ENCODE measurements at regions not wholly inside any gene's neighbourhood (a gene's known extent, or its start where the extent isn't known, plus 50 kb on each side); places are given as distances from the start of the nearest gene placed in this dataset.

DNA sequence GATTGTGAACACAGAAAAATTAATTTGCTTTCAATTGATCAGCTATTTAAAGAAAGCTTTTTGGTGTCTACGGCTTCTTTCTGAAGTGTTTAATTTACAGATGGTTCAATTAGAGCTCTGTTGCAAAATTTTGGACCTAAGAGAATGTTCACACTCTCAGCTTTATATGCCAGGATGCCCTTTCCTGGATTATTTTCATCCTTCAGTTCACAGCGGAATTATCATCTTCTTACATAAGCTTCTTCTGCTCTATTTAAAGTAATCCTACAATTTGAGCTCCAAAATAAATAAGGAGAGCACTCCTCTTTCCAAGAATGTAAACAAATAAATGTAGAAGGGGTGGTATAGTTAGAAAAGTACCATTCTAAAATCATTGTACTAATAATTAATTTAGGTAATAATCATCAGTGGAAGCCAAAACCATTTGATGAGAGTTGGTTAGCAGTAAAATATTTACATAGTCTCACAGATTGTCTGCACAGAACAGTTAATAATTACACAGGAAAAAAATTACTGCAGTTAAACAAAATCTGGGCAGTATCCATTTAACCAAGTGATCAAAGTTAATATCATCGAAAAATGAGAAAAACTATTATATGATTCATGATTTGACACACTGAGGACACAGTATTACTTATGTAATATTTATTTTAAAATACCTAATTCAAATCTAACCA, 298.0 kb upstream of the TMEM229A start:
- no peak for DNase-seq (ENCODE audit: low read depth)

DNA sequence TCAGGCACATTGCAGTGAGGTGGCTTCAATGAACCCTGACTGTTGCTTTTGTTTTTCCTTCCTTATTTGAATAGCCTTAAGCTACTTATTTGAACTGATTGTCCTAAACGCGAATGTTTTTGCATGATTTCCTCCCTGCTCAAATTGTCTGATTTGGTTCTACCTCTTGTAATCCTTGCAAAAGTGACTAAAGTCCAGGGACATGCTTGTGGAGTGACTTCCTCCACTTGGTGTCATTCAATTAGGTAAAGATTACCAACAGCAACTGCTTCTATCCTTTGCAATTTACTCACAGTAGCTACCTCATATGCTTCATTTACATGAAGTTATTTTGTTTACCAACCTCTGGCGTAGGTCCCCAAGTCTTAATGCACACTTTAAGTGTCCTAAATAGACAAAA, 295.9 kb upstream of the TMEM229A start:
- DNase-seq (ENCODE audit: low read depth) = no peak

DNA sequence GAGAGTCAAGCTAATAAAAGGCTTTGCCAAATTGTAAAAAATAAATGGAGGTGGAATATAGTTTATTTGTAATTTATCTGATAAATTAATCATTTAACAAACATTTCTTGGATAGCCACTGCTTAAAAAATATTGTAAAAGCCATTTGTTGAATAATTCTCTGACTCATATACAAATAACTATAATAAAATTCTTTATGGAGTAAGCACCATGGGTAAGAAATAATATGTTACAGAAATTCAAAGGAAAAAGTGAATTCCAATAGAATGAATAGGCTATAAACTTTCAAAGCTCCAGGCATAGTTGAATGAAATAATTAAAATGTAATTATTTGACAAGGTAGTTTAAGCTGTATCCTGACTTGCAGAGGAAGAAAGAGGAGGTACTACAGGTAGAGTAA, 291.4 kb upstream of the TMEM229A start:
- no peak for DNase-seq (ENCODE audit: low read depth)

DNA sequence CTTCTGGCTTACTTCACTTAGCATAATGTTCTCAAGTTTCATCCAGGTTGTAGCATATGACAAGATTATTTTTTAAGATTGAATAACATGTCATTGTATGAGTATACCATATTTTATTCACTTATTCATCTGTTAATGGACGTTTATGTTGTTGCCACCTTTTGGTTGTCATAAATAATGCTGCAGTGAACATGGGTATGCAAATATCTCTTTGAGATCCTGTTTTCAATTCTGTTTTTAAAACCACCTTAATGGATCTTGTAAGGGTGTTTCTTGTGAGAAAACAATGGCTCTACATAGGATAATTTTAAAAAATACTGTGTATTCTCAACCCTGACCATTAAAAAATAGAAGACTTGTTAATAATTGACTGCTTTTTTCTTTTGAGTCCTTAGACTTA, 290.7 kb upstream of the TMEM229A start:
- DNase-seq (ENCODE audit: low read depth) = no peak

DNA sequence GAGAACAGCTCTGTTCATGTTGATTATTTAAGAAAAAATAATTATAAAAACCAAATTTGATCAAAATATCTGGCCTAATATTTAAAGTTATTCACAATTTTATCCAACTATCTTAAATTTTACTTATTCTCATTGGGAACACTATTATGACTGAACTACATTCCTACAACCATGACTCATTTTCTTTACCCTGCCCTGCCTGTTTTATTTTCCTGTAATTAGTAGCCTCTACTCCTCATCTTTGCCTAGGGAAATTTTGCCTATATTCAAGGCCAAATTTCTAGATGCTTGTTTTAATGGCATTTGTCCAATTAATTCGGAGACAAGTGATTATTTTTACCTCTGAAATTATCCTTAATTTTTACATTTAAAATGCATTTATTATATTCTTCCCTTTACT, 289.7 kb upstream of the TMEM229A start:
- DNase-seq (ENCODE audit: low read depth) = no peak

DNA sequence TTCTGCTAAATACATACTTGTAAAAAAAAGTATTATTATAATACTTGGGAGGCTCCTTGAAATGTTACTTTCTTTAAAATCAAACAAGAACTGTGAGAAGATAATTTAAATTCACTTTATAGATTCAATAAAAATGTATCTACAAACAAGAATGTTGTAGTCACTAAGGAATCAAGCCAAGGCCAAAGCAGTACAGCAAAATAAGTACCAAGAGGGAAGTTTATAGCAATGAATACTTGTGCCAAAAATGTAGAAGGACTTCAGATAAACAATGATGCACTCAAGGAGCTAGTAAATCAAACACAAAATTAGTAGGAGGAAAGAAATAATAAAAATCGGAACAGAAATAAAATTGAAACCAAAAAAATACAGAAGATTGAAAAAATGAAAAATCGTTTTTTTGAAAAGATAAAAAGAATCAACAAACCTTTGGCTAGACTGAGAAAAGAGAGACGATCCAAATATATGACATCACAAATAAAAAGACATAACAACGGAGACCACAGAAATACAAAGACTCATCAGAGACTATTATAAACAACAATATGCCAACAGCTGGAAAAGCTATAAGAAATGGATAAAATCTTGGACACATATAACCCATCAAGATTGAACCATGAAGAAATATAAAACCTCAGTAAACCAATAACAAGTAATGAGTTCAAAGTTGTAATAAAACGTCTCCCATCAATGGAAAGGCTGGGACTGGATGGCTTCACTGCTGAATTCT, 286.0 kb upstream of the TMEM229A start:
- no peak for DNase-seq (ENCODE audit: low read depth)

DNA sequence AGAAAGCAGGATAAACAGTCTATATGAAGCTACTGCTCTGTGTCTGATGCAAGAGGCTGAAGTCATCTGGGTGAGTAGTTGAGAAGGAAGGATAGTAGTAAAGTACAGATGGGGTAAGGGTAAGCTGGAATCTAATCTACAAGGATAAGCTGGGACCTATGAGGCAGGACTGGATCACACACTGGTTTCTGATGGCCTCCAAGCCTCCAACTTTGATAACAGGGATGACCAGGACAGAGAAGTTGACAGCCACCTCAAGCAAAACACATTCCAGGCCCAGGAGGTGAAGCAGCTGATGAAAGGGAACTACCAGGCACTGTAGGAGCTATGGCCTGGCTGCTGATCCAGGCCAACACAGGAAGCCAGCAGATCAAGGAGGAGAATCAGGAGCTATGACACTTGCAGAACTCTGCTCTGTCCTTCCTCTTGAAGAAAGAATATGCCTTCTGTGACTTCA, 278.1 kb upstream of the TMEM229A start:
- peak; percentile 9 for DNase-seq (ENCODE audit: low read depth)

DNA sequence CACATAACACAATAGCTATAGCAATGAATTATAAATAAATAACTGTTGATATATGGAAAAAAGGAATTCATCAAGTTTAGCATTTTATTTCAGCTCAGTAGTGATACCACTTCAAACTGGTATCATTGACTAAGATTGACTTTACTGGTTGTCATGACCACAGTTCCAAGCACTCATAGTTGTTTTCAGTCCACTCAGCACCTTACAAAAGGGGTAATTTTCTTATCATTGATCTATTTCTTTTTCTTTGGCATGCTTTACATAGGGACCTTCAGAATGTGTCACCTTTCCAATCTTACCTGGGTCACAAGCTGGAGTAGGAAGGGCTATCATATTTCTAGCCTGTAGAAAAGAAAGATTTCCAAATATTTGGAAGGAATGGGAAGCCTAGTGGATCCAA, 275.5 kb upstream of the TMEM229A start:
- DNase-seq (ENCODE audit: low read depth) = no peak

DNA sequence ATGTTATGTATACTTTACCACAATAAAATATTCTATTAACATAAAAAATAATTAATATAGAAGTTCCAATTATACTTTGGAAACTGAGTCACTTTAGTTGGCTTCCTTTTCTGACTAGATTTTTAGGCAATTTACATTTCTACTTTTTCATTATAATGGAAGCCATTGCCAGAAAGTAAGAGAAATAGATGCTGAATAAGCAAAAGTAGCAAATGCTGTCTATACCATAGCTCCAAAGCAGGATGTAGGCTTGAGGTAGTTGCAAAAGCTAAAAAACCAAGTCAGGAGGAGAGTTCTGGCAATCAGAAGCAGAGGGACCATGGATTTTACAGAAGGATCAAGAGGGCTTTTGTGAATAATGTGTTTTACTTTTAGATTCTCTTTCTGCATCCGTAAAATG, 262.4 kb upstream of the TMEM229A start:
- no peak for DNase-seq (ENCODE audit: low read depth)

DNA sequence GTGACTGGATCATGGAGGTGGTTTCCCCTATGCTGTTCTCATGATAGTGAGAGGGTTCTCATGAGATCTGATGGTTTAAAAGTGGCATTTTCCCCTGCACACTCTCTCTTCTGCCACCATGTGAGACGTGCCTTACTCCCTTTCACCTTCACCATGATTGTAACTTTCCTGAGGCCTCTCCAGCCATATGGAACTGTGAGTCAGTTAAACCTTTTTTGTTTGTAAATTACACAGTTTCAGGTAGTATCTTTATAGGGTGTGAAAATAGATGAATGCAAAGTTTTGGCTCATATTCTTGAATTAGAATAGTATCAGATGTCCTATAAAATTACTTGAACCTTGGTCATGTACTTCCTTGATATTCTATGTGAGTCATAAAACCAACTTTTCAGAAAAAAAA, 252.1 kb upstream of the TMEM229A start:
- no peak for DNase-seq (ENCODE audit: low read depth)

DNA sequence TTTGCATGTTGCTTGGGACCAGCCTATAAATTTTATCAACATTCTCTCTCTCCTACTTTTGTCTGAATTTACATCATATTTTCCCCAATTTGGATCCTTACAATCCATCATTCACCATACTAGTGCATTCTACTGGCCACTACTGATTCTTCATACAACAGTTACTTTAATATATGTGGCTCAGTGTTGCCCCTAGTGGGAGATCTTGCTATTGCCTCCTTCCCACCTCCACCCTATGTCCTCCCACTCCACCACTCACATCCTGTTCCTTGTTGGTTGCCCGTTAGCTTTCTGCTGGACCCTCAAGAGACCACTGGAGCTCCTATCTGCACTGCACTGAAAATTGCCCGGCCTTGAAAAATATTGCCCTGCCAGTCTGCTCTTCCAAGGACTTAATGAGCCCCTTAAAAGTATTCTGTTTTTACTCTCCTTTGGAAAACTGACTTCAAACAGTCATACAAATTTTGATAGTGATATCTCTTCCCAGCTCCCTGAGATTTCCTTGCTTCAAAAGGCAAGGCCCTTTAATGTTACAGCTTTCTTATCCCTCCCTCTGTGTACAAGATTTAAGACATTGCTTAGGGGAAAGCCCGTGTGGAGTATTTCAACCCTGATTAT, 243.2 kb upstream of the TMEM229A start:
- peak; percentile 52 for DNase-seq (ENCODE audit: low read depth)

DNA sequence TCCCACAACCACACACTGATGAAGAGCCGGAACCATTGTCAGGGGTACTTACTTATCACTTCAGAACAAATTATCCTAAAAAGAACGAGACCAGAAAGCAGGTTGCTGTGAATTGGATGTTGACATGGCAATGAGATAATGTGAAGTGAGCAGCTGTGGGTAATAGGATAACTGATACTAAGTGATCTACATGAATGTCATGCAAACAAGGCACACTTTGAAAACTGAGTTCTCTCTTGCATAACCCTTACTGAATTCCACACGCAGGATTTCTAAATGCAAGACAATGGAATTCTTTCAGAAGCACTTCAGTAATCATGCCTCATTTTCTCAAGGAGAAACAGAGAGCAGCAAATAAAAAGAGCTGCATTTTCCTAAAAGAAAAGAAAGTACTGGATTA, 242.5 kb upstream of the TMEM229A start:
- no peak for DNase-seq (ENCODE audit: low read depth)

DNA sequence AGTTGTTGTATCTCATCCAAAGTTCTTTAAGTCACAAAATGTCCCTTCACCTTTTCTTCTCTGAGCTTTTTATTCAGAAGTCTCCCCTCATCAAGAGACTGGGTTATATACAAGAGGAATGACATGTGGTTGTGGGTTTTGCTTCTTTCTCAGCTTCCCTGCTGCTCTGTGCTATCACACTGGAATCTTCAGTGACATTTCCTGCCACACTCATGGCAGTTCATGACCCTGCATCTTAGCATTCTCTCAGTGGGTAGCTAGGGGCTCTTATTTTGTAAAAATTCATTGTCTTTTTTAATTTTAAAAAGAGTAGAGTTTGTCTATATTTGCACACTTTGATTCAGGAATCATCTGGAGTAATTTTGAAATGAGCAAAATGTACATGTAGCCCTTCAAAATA, 236.9 kb upstream of the TMEM229A start:
- peak; percentile 26 for DNase-seq (ENCODE audit: low read depth)

DNA sequence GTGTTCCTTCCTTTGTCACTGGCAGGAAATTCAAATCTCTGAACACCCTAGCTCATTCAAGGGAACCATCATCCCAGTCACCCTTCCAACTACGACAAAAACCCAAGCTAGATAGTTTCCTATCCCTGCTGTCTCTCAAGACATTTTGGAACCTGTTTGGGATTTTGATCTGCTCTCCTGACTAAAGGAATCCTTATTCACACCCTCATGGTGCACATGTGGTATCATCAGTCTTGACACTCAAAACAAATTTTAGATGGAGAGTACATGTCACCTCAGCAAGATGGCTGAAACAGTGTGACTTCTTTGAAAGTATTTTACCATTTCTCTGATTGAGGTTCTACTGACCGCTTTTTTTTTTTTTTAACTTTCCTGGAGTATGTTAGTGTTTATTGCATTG, 234.3 kb upstream of the TMEM229A start:
- no peak for DNase-seq (ENCODE audit: low read depth)

DNA sequence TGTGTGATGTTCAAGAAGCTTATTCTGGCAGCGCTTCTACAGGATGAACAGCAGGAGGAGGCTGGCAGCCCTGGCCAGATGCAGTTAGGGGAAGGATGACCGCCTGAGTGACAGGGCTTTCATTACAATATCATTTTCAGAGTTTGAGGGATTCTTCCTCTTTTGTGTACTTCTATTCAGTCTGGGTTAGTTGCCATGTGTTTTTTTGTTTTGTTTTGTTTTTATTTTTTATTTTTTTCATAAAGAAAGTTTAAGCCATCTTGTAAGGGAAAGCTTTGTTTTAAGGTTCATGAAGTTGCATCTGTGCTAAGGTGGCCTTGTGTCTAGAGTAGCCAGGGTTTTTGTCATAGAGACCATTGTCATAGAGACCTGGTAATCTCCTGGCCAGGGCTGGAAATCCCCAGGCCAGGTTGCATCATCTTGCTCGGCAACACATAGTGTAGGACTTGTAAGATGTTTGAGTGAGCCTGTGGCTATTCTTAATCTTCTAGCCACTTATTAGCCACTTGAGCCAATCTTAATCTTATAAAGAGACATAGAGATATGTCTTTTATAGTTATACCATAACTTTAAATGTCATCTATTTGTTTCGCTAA, 230.5 kb upstream of the TMEM229A start:
- peak; percentile 21 for DNase-seq (ENCODE audit: low read depth)

DNA sequence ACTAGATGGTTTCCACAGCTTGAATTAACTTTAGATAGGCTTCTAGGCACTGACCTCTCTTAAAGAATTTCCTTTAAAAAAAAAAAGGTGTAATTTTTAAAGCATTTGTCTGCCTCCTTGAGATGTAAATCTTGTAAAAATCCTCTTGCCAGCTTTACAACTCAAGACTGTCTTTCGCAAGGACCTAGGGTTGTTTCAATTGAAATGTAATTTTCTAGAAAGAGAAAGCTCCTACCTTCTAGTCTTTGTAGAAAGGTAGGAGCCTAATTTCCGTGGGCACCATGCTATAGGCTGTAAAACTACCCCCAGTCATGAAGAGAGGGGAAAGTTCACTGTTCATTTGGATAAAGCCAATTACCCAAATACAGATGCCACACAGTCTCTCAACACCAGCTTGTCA, 228.8 kb upstream of the TMEM229A start:
- DNase-seq (ENCODE audit: low read depth) = no peak

DNA sequence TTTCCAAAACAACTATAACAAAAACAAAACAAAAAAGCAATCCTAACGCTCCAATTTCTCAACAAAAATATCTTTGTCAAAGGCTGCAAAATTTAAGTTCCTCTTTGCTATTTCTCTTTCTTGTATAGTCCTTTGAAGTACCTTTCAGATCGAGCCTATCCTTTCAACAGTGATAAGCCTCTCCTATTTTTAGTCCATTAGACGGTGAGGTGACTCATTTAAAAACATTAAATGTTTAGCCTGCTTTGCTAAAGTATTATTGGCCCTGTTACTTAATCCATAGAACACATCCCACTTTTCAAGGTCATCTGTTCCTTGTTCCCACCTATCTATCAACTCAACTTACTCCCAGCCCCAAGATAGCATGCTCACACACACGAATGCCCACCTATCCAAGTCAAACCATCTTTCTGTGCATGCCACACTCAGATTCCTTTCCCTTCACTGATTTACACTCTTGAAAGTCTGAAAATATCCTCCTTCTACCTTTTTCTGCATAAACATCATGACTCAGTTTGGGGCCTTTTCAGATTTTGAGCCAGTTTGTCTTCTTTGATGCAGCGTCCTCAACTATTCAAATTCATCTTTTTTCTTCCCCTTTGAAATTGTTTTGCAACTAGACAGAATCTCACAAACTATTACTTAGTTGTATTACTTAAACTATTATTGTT, 224.9 kb upstream of the TMEM229A start:
- DNase-seq (ENCODE audit: low read depth) = no peak

DNA sequence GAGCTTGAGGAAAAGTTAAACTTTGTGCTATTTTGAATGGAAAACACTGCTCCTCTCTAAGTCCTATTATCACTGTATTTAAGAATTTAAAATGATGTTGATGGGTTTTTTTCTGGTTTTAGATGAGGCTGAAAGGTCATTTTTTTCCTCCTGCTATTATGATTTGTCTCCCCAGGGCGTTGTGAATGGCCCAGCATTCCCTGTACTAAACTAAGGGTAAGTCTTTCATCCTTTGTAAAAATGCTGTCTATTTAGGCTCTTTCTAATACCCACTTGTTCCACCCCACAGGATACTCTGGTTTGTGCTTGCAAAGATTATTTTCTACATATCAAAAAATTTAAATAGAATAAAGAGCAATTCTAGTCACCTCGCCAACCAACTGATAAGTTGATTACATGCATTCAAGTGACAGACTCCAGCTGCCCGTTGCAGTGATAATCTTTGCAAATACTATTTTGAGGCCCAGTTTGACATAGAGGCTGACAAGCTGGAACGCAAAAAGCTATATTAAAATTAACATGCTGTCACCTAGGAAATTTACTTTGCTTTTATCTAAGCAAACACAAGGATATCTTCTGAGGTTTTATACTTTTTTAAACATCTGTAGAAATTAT, 222.3 kb upstream of the TMEM229A start:
- no peak for DNase-seq (ENCODE audit: low read depth)

DNA sequence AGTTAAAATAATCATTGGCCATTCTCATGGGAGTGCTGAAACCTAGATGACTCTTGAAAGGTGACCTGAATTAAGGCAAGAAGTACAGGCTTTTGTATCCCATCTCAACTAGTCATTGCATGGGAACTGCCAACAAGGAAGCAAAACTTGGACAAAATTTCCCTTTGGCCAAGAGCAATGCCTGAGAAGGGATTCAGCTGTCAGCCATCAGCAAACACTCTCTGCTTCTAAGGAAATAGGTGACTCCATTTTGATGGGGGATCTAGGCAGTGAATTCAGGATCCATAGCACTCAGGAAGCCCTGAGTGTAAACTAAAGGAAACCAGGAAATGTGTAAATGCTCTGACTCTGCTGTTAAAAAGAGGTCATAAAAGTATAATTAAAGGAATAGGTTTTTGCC, 221.5 kb upstream of the TMEM229A start:
- DNase-seq (ENCODE audit: low read depth) = no peak

DNA sequence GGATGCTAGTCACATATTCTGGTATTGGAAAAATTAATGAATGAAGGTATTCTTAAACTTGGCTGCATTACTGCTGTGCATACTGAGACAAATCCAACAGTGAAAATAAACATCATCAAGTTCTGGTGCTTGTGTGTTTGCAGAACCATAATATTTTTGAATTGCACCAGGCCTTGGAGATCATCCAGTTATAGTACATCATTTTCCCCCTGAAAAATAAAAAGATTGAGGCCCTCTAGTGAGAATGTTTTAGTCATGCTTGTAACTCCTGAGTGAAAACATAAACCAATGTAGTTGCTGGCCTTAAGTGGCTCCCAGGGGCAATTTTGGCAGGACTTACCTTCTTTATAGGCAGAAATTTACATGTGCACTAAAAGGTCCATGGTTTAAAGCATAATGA, 218.8 kb upstream of the TMEM229A start:
- no peak for DNase-seq (ENCODE audit: low read depth)

DNA sequence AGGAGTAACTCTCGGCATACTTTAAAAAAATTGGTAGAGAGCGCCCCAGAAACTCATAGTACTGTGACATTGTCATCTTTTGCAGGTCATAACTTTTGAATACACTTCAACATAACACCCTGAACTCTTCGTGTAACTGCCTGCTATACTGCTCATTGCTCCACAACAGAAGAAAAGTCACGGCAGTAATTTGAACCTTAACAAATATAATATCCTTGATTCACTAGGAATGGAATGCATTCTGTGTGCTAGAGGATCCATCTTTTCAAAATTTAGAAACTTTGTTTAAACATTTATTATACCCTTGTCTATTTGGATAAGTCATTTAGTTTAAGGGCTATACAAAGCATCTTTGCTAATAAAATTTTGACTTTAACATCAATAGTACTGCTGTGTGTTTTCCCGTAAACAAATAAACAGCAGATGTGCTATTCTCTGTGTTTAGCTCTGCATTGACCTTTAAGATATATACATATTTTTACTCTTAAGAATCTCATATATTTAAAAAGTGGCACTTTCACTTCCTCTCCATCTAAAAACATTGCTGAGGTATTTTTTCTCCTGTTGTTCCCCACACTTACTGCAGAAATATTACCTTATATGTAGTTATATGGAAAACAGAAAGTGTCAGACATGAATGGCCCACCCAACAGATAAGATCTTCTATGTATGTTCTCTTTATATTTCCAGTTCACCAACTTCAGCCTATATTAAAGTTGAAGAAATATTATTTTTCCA, 217.6 kb upstream of the TMEM229A start:
- DNase-seq (ENCODE audit: low read depth) = no peak

Measured in CMK (cell line).